ENCODE measurements at regions not wholly inside any gene's neighbourhood (a gene's known extent, or its start where the extent isn't known, plus 50 kb on each side); places are given as distances from the start of the nearest gene placed in this dataset.

GRCh38 chr4:11769434-11769833 is 340.7 kb upstream of the HS3ST1 start:
- TF ChIP-seq, protein P1, sequence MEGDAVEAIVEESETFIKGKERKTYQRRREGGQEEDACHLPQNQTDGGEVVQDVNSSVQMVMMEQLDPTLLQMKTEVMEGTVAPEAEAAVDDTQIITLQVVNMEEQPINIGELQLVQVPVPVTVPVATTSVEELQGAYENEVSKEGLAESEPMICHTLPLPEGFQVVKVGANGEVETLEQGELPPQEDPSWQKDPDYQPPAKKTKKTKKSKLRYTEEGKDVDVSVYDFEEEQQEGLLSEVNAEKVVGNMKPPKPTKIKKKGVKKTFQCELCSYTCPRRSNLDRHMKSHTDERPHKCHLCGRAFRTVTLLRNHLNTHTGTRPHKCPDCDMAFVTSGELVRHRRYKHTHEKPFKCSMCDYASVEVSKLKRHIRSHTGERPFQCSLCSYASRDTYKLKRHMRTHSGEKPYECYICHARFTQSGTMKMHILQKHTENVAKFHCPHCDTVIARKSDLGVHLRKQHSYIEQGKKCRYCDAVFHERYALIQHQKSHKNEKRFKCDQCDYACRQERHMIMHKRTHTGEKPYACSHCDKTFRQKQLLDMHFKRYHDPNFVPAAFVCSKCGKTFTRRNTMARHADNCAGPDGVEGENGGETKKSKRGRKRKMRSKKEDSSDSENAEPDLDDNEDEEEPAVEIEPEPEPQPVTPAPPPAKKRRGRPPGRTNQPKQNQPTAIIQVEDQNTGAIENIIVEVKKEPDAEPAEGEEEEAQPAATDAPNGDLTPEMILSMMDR (IDR thresholded peaks at IDR 0.05) = no peak
- no peak for TF ChIP-seq POLR2A (IDR thresholded peaks at IDR 0.05)
